GM20000 (cell line): ENCODE measurements at regions not wholly inside any gene's neighbourhood (a gene's known extent, or its start where the extent isn't known, plus 50 kb on each side); places are given as distances from the start of the nearest gene placed in this dataset.
A peak's percentile ranks its signal among the peaks of the same experiment; 100 is the strongest.

Experiments used
- DNase-seq: peaks from one replicate; pipeline ENCODE4 v3.0.0; 2012; ENCODE audit warnings: low spot score
- CTCF ChIP-seq: IDR thresholded peaks from 2 replicates; pipeline ENCODE4 v1.5.1; 2012; ENCODE audit warnings: mild to moderate bottlenecking, control low read depth; ENCODE audit errors: extremely low read depth, missing control alignments

GRCh38 chr6:139641376-139641775 lies 266.9 kb upstream of the CITED2 start:
- no peak for TF ChIP-seq CTCF
- no peak for DNase-seq

- no peak for TF ChIP-seq CTCF
- DNase-seq = no peak
These were observed 266.5 kb upstream of the CITED2 start for GRCh38 chr6:139640921-139641320.

GRCh38 chr6:139640448-139640847 lies 266.0 kb upstream of the CITED2 start:
- no peak for TF ChIP-seq CTCF
- DNase-seq = peak; percentile 56

GRCh38 chr6:139639507-139639906 lies 265.1 kb upstream of the CITED2 start:
- no peak for DNase-seq

GRCh38 chr6:139638179-139638941 lies 263.9 kb upstream of the CITED2 start:
- no peak for DNase-seq
- TF ChIP-seq CTCF = no peak

More at GRCh38 chr6:139639507-139639906, 265.1 kb upstream of the CITED2 start:
- TF ChIP-seq CTCF = no peak

GRCh38 chr6:139637766-139638165 lies 263.3 kb upstream of the CITED2 start:
- no peak for DNase-seq
- no peak for TF ChIP-seq CTCF

- DNase-seq = no peak
These were observed 261.9 kb upstream of the CITED2 start for GRCh38 chr6:139636391-139636790.

More at GRCh38 chr6:139636391-139636790, 261.9 kb upstream of the CITED2 start:
- TF ChIP-seq CTCF = no peak
